ENCODE measurements at regions not wholly inside any gene's neighbourhood (a gene's known extent, or its start where the extent isn't known, plus 50 kb on each side); places are given as distances from the start of the nearest gene placed in this dataset.
"Not testable (repeated sequence)": the region's sequence is repeated elsewhere in the genome, so short reads cannot be mapped to it uniquely, and the experiment has no call there.

GRCh38 chr15:22178438-22178837 lies 98.1 kb downstream of the OR4M2 start:
- TF ChIP-seq POLR2A, POLR2AphosphoS5, TAF1 (IDR thresholded peaks at IDR 0.05; ENCODE audit: low read depth, low read length): not testable (repeated sequence)
